ENCODE measurements at regions not wholly inside any gene's neighbourhood (a gene's known extent, or its start where the extent isn't known, plus 50 kb on each side); places are given as distances from the start of the nearest gene placed in this dataset.

- Histone ChIP-seq H3K36me3 (ENCODE audit: insufficient read depth, low read length) (no peaks in the 10 kb centered on the region), H4K20me1 (ENCODE audit: insufficient read depth, low read length) (no peaks in the 10 kb centered on the region), H3K27ac (ENCODE audit: low read depth, low read length) (no peak overlapping the region), H3K4me1 (ENCODE audit: insufficient read depth, low read length) (no peaks in the 10 kb centered on the region), H3K9me3 (ENCODE audit: low read depth, low read length) (no peaks in the 10 kb centered on the region), H3K27me3 (ENCODE audit: insufficient read depth, low read length) (no peaks in the 10 kb centered on the region), H2AFZ (ENCODE audit: low read length) (no peak overlapping the region), H3K4me3 (ENCODE audit: insufficient read depth, low read length) (no peak overlapping the region), H3K79me2 (ENCODE audit: insufficient read depth, low read length) (no peaks in the 10 kb centered on the region), H3K4me2 (ENCODE audit: insufficient read depth, low read length) (no peak overlapping the region)
- no peak for TF ChIP-seq CTCF (IDR thresholded peaks at IDR 0.05; ENCODE audit: extremely low read depth, low read depth, low read length)
- DNase-seq (ENCODE audit: insufficient read length, low spot score, missing footprints): no peak
These were observed 102.4 kb upstream of the EOMES start for GRCh38 chr3:27824312-27825200.

- Histone ChIP-seq H3K27me3 (ENCODE audit: insufficient read depth, low read length) (no peaks in the 10 kb centered on the region), H3K27ac (ENCODE audit: low read depth, low read length) (no peak overlapping the region), H3K4me3 (ENCODE audit: insufficient read depth, low read length) (no peak overlapping the region), H3K9me3 (ENCODE audit: low read depth, low read length) (no peaks in the 10 kb centered on the region), H3K4me2 (ENCODE audit: insufficient read depth, low read length) (no peak overlapping the region), H3K4me1 (ENCODE audit: insufficient read depth, low read length) (no peaks in the 10 kb centered on the region), H2AFZ (ENCODE audit: low read length) (no peak overlapping the region), H4K20me1 (ENCODE audit: insufficient read depth, low read length) (no peaks in the 10 kb centered on the region), H3K36me3 (ENCODE audit: insufficient read depth, low read length) (no peaks in the 10 kb centered on the region), H3K79me2 (ENCODE audit: insufficient read depth, low read length) (no peaks in the 10 kb centered on the region)
- TF ChIP-seq CTCF (IDR thresholded peaks at IDR 0.05; ENCODE audit: extremely low read depth, low read depth, low read length): no peak
- no peak for DNase-seq (ENCODE audit: insufficient read length, low spot score, missing footprints)
These were observed 104.3 kb upstream of the EOMES start for GRCh38 chr3:27826448-27826847.

- H3K4me3 ChIP-seq (ENCODE audit: insufficient read depth, low read length): no peak overlapping the region
- no peaks in the 10 kb centered on the region for H3K79me2 ChIP-seq (ENCODE audit: insufficient read depth, low read length)
- no peak for DNase-seq (ENCODE audit: insufficient read length, low spot score, missing footprints)
- H3K36me3 ChIP-seq (ENCODE audit: insufficient read depth, low read length): no peaks in the 10 kb centered on the region
- no peak for TF ChIP-seq CTCF (IDR thresholded peaks at IDR 0.05; ENCODE audit: extremely low read depth, low read depth, low read length)
- H3K9me3 ChIP-seq (ENCODE audit: low read depth, low read length): no peaks in the 10 kb centered on the region
- H4K20me1 ChIP-seq (ENCODE audit: insufficient read depth, low read length): no peaks in the 10 kb centered on the region
- H3K27ac ChIP-seq (ENCODE audit: low read depth, low read length): no peak overlapping the region
- no peak overlapping the region for H3K4me2 ChIP-seq (ENCODE audit: insufficient read depth, low read length)
- no peak overlapping the region for H2AFZ ChIP-seq (ENCODE audit: low read length)
- no peaks in the 10 kb centered on the region for H3K27me3 ChIP-seq (ENCODE audit: insufficient read depth, low read length)
- no peaks in the 10 kb centered on the region for H3K4me1 ChIP-seq (ENCODE audit: insufficient read depth, low read length)
These were observed 104.9 kb upstream of the EOMES start for GRCh38 chr3:27827041-27827440.

- Histone ChIP-seq H3K4me2 (ENCODE audit: insufficient read depth, low read length) (no peak overlapping the region), H3K4me3 (ENCODE audit: insufficient read depth, low read length) (no peak overlapping the region), H2AFZ (ENCODE audit: low read length) (no peak overlapping the region), H3K36me3 (ENCODE audit: insufficient read depth, low read length) (no peaks in the 10 kb centered on the region), H3K27ac (ENCODE audit: low read depth, low read length) (no peak overlapping the region), H3K79me2 (ENCODE audit: insufficient read depth, low read length) (no peaks in the 10 kb centered on the region), H4K20me1 (ENCODE audit: insufficient read depth, low read length) (no peaks in the 10 kb centered on the region), H3K4me1 (ENCODE audit: insufficient read depth, low read length) (no peaks in the 10 kb centered on the region), H3K27me3 (ENCODE audit: insufficient read depth, low read length) (no peaks in the 10 kb centered on the region), H3K9me3 (ENCODE audit: low read depth, low read length) (no peaks in the 10 kb centered on the region)
- no peak for TF ChIP-seq CTCF (IDR thresholded peaks at IDR 0.05; ENCODE audit: extremely low read depth, low read depth, low read length)
- no peak for DNase-seq (ENCODE audit: insufficient read length, low spot score, missing footprints)
These were observed 118.9 kb upstream of the EOMES start for GRCh38 chr3:27840807-27841594.
